ENCODE measurements at regions not wholly inside any gene's neighbourhood (a gene's known extent, or its start where the extent isn't known, plus 50 kb on each side); places are given as distances from the start of the nearest gene placed in this dataset.

DNA sequence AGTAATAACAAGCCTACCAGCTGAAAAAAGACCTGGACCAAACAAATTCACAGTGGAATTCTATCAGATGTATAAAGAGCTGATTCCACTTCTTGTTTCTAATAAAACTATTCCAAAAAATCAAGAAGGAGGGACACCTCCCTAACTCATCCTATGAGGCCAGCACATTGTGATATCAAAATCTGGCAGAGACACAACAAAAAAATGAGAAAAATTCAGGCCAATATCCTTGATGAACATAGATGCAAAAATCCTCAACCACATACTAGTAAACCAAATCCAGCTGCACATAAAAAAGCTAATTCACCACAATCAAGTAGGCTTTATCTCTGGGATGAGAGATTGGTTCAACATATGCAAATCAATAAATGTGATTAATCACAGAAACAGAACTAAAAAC is 147.9 kb upstream of the NEIL3 start:
- H3K36me3 ChIP-seq: no peaks in the 10 kb centered on the region
- H3K9me3 ChIP-seq: no peaks in the 10 kb centered on the region
- H3K27ac ChIP-seq: no peak overlapping the region
- DNase-seq (ENCODE audit: low spot score in 2 of 2): no peak
- H3K27me3 ChIP-seq: no peaks in the 10 kb centered on the region
- H3K4me1 ChIP-seq: no peaks in the 10 kb centered on the region
- H3K4me3 ChIP-seq: no peak overlapping the region
- TF ChIP-seq, protein P1, sequence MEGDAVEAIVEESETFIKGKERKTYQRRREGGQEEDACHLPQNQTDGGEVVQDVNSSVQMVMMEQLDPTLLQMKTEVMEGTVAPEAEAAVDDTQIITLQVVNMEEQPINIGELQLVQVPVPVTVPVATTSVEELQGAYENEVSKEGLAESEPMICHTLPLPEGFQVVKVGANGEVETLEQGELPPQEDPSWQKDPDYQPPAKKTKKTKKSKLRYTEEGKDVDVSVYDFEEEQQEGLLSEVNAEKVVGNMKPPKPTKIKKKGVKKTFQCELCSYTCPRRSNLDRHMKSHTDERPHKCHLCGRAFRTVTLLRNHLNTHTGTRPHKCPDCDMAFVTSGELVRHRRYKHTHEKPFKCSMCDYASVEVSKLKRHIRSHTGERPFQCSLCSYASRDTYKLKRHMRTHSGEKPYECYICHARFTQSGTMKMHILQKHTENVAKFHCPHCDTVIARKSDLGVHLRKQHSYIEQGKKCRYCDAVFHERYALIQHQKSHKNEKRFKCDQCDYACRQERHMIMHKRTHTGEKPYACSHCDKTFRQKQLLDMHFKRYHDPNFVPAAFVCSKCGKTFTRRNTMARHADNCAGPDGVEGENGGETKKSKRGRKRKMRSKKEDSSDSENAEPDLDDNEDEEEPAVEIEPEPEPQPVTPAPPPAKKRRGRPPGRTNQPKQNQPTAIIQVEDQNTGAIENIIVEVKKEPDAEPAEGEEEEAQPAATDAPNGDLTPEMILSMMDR (IDR thresholded peaks at IDR 0.05): no peak
- TF ChIP-seq EP300 (IDR thresholded peaks at IDR 0.05): no peak

DNA sequence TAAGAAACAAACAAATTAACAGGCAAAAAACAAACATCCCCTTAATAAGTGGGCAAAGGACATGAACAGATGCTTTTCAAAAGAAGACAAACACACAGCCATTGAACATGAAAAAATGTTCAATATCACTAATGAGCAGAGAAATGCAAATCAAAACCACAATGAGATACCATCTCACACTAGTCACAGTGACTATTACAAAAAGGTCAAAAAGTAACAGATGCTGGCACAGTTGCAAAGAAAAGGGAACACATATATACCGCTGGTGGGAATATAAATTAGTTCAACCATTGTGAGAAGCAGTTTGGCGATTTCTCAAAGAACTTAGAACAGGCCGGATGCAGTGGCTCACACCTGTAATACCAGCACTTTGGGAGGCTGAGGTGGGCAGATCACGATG is 146.1 kb upstream of the NEIL3 start:
- no peaks in the 10 kb centered on the region for H3K4me1 ChIP-seq
- H3K4me3 ChIP-seq: no peak overlapping the region
- DNase-seq (ENCODE audit: low spot score in 2 of 2): no peak
- H3K9me3 ChIP-seq: no peaks in the 10 kb centered on the region
- no peaks in the 10 kb centered on the region for H3K27me3 ChIP-seq
- H3K27ac ChIP-seq: no peak overlapping the region
- no peaks in the 10 kb centered on the region for H3K36me3 ChIP-seq
- WGBS: 94% methylated on average over 4 of the region's 4 CpGs
- TF ChIP-seq, protein P1 (IDR thresholded peaks at IDR 0.05): no peak
- TF ChIP-seq EP300 (IDR thresholded peaks at IDR 0.05) (no peak), POLR2AphosphoS5 (IDR thresholded peaks at IDR 0.05) (no peak), POLR2A (IDR thresholded peaks at IDR 0.05) (no peak)

GRCh38 chr4:177171588-177171987 is 138.1 kb upstream of the NEIL3 start:
- Histone ChIP-seq H3K27me3 (no peaks in the 10 kb centered on the region), H3K9me3 (no peaks in the 10 kb centered on the region), H3K27ac (no peak overlapping the region), H3K4me1 (no peaks in the 10 kb centered on the region), H3K36me3 (no peaks in the 10 kb centered on the region), H3K4me3 (no peak overlapping the region)
- DNase-seq (ENCODE audit: low spot score in 2 of 2): no peak
- WGBS: 84% methylated on average over 5 of the region's 5 CpGs
- TF ChIP-seq, protein P1 (IDR thresholded peaks at IDR 0.05): no peak
- TF ChIP-seq POLR2A (IDR thresholded peaks at IDR 0.05): no peak
- TF ChIP-seq EP300 (IDR thresholded peaks at IDR 0.05): no peak
- TF ChIP-seq POLR2AphosphoS5 (IDR thresholded peaks at IDR 0.05): no peak

DNA sequence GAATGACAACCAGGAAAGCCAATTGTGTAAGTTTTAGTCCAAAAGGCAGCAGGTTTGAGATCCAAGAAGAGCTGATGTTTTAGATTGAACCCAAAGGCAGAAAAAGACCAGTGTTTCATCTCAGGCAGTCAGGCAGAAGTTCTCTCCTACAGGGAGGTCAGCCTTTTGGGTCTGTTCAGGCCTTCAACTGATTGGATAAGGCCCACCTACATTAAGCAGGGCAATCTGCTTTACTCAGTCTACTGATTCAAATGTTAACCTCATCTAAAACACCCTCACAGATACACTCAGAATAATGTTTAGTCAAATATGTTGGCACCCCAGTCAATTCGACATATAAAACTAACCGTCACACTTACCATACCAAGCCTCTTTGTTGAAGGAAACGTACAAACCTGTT is 134.2 kb upstream of the NEIL3 start:
- no peak for DNase-seq (ENCODE audit: low spot score in 2 of 2)
- no peak for TF ChIP-seq POLR2A (IDR thresholded peaks at IDR 0.05)
- no peak for TF ChIP-seq EP300 (IDR thresholded peaks at IDR 0.05)
- TF ChIP-seq POLR2AphosphoS5 (IDR thresholded peaks at IDR 0.05): no peak
- TF ChIP-seq, protein P1 (IDR thresholded peaks at IDR 0.05): no peak
- Histone ChIP-seq H3K36me3 (no peaks in the 10 kb centered on the region), H3K9me3 (no peaks in the 10 kb centered on the region), H3K4me3 (no peak overlapping the region), H3K27ac (no peak overlapping the region), H3K4me1 (no peaks in the 10 kb centered on the region), H3K27me3 (no peaks in the 10 kb centered on the region)
- 92% methylated on average over 3 of the region's 3 CpGs for whole genome bisulfite sequencing

DNA sequence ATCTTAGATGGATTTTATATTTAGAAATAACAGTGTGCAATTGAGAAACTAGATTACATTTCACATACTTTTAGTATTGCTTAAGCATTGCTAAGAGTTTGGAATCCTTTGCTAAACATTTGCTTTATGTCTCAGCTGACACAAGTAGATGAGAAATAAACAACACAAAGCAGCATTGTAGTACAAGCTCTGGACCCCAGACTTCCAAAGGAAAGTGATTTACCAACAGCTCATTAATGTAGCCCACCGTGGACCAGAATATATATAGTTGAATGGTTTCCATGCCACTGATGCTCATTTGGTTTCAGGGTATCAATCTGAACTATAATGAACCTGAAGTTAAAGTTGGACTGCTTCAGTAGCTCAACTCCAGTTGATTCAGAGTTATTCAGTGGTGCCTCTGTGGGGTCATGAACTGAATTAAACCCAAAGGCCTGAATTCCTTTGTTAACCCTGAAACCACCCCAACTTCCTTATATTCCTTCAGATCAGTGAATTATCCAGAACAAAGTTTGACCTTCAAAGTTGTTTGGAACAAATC is 132.1 kb upstream of the NEIL3 start:
- H3K27ac ChIP-seq: no peak overlapping the region
- no peaks in the 10 kb centered on the region for H3K9me3 ChIP-seq
- no peaks in the 10 kb centered on the region for H3K36me3 ChIP-seq
- no peak for DNase-seq (ENCODE audit: low spot score in 2 of 2)
- no peak for TF ChIP-seq POLR2A (IDR thresholded peaks at IDR 0.05)
- TF ChIP-seq, protein P1 (IDR thresholded peaks at IDR 0.05): no peak
- TF ChIP-seq POLR2AphosphoS5 (IDR thresholded peaks at IDR 0.05): no peak
- TF ChIP-seq EP300 (IDR thresholded peaks at IDR 0.05): no peak
- WGBS: 43% methylated on average over 1 of the region's 1 CpG
- H3K4me3 ChIP-seq: no peak overlapping the region
- no peaks in the 10 kb centered on the region for H3K4me1 ChIP-seq
- H3K27me3 ChIP-seq: no peaks in the 10 kb centered on the region

Data from suprapubic skin (tissue), 4 donors.